Heart left ventricle (tissue), 13 donors: ENCODE measurements at regions not wholly inside any gene's neighbourhood (a gene's known extent, or its start where the extent isn't known, plus 50 kb on each side); places are given as distances from the start of the nearest gene placed in this dataset.

Experiments
- POLR2A ChIP-seq, 2 donors: fragments of 450-650 bp; IDR thresholded peaks; one replicate each; pipeline ENCODE4 v1.6.1; 2017; ENCODE audit warnings: antibody characterized with exemption in 2 of 2, mild to moderate bottlenecking in 2 of 2, moderate library complexity in 2 of 2
- TF ChIP-seq, protein P1 (sequence below), 12 donors: fragments of 200-600 bp; sonication (generic) in 4 of 12; IDR thresholded peaks; one replicate each; pipeline versions ENCODE4 v1.5.0 to v1.8.0; 2018 to 2022; ENCODE audit warnings: antibody characterized with exemption in 12 of 12, mild to moderate bottlenecking in 5 of 12
- donor health status: ischemic (EF 13 %, LVEDD 7.1; RV severe dilation, severe dysfunction).
- donor health status: DM: no; HTN: yes; CAD: no.
- donor health status: DM: no; HTN: no; CAD: no.
- donor health status: ischemic (EF 25% LVEDD 6.9; RV normal size, moderate dysfunction).
- donor health status: ischemic (EF 25% LVEDD 5.7; RV mildly dilated, moderate dysfunction).
- donor health status: ischemic (EF 35%, LVEDD 5.7; RV mildly dilated, moderate dysfunction).
- donor health status: nonischemic (EF 11% LVEDD 7.7; RV severe dilation, severe dysfunction).
- donor health status: DM: yes; HTN: yes; CAD: no.
- donor health status: PGD.
- donor health status: ischemic (EF 29% LVEDD 5.4; RV normal size, mild dysfunction).
- donor health status: nonischemic (EF 23%, LVEDD 6.1; RV moderate dilation, normal function).

GRCh38 chr1:172781513-172782140 lies 122.7 kb downstream of the FASLG start:
- TF ChIP-seq, protein P1, sequence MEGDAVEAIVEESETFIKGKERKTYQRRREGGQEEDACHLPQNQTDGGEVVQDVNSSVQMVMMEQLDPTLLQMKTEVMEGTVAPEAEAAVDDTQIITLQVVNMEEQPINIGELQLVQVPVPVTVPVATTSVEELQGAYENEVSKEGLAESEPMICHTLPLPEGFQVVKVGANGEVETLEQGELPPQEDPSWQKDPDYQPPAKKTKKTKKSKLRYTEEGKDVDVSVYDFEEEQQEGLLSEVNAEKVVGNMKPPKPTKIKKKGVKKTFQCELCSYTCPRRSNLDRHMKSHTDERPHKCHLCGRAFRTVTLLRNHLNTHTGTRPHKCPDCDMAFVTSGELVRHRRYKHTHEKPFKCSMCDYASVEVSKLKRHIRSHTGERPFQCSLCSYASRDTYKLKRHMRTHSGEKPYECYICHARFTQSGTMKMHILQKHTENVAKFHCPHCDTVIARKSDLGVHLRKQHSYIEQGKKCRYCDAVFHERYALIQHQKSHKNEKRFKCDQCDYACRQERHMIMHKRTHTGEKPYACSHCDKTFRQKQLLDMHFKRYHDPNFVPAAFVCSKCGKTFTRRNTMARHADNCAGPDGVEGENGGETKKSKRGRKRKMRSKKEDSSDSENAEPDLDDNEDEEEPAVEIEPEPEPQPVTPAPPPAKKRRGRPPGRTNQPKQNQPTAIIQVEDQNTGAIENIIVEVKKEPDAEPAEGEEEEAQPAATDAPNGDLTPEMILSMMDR (IDR thresholded peaks at IDR 0.05) = no peak
- no peak for TF ChIP-seq POLR2A (IDR thresholded peaks at IDR 0.05)
